ENCODE measurements at regions not wholly inside any gene's neighbourhood (a gene's known extent, or its start where the extent isn't known, plus 50 kb on each side); places are given as distances from the start of the nearest gene placed in this dataset.
A peak's percentile ranks its signal among the peaks of the same experiment; 100 is the strongest.

DNA sequence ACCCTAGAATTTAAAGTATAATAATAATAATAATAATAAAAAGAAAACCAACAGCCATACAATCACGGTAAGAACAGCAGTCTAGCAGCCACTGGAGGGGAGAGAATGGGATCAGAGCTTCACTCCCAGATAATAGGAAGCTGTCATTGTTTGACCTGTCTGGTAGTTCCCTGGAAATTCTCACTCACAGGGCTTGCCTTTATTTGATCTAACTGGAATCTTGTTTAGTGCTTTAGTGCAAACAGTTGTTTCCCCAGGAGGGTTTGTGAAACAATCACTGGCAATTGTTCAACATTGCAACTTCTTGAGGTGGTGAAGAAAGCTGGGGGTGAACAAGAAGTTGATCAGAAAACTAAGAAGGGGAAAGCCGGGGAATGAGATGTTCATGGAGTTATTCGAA, 68.7 kb upstream of the PTCSC3 start:
- H3K9me3 ChIP-seq (ENCODE audit: insufficient read depth, low read length) = no peaks in the 10 kb centered on the region
- no peaks in the 10 kb centered on the region for H3K27me3 ChIP-seq (ENCODE audit: insufficient read depth, insufficient read length)
- H3K9ac ChIP-seq (ENCODE audit: insufficient read length, low read depth) = no peak overlapping the region
- H3K36me3 ChIP-seq (ENCODE audit: insufficient read depth, insufficient read length, low read length) = no peaks in the 10 kb centered on the region
- no peaks in the 10 kb centered on the region for H3K4me1 ChIP-seq (ENCODE audit: insufficient read depth, insufficient read length)
- no peak for DNase-seq (ENCODE audit: low read depth, low spot score)
- no peak overlapping the region for H3K4me3 ChIP-seq (ENCODE audit: insufficient read length, low read depth)
- no peak for TF ChIP-seq YY1 (IDR thresholded peaks at IDR 0.05; ENCODE audit: insufficient read depth, insufficient read length)
- TF ChIP-seq SUZ12 (IDR thresholded peaks at IDR 0.05; ENCODE audit: extremely low read depth, insufficient read depth, insufficient read length) = no peak
- no peak for TF ChIP-seq ZNF274 (IDR thresholded peaks at IDR 0.05; ENCODE audit: low read depth, low read length)

DNA sequence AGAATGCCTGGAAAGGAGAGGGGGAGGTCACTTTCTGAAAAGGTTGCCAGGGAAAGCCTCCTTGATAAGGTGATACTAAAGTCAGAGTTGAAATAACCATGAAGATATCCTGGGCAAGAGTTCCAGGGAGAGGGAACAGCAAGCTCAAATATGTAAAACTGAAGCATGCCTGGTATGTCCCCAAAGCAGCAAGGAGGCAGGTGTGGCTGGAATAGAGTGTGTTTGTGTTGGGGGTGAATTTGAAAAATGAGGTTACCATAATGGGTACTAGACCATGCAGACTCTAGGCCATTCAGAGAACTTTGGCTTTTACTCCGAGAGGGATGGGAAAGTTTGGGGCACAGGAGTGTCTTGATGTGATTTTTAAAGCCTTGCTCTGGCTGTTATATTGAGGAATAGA, 66.7 kb upstream of the PTCSC3 start:
- DNase-seq (ENCODE audit: low read depth, low spot score) = no peak
- TF ChIP-seq ZNF274 (IDR thresholded peaks at IDR 0.05; ENCODE audit: low read depth, low read length) = no peak
- TF ChIP-seq YY1 (IDR thresholded peaks at IDR 0.05; ENCODE audit: insufficient read depth, insufficient read length) = no peak
- TF ChIP-seq SUZ12 (IDR thresholded peaks at IDR 0.05; ENCODE audit: extremely low read depth, insufficient read depth, insufficient read length) = no peak
- H3K36me3 ChIP-seq (ENCODE audit: insufficient read depth, insufficient read length, low read length) = no peaks in the 10 kb centered on the region
- no peak overlapping the region for H3K4me3 ChIP-seq (ENCODE audit: insufficient read length, low read depth)
- H3K4me1 ChIP-seq (ENCODE audit: insufficient read depth, insufficient read length) = no peaks in the 10 kb centered on the region
- H3K9ac ChIP-seq (ENCODE audit: insufficient read length, low read depth) = no peak overlapping the region
- no peaks in the 10 kb centered on the region for H3K27me3 ChIP-seq (ENCODE audit: insufficient read depth, insufficient read length)
- no peaks in the 10 kb centered on the region for H3K9me3 ChIP-seq (ENCODE audit: insufficient read depth, low read length)

DNA sequence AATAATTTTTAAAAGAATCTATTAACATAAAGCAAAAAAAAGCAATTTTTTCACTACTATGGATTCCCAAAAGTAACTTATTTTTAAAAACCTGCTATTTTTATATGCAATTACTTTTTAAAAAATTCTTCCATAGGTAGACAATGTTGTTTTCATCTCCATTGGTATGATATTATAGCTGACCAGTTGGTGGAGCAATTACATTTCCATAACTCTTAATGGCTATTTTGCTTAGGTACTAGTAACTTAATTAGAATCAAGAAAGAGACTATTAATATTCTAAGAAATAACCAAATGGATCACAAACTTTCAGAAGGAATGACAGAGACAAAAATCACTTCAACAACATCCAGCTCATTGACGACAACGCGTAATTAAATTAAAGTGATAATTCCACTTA, 64.7 kb upstream of the PTCSC3 start:
- Histone ChIP-seq H3K4me3 (ENCODE audit: insufficient read length, low read depth) (no peak overlapping the region), H3K36me3 (ENCODE audit: insufficient read depth, insufficient read length, low read length) (no peaks in the 10 kb centered on the region), H3K4me1 (ENCODE audit: insufficient read depth, insufficient read length) (no peaks in the 10 kb centered on the region), H3K27me3 (ENCODE audit: insufficient read depth, insufficient read length) (no peaks in the 10 kb centered on the region), H3K9me3 (ENCODE audit: insufficient read depth, low read length) (no peaks in the 10 kb centered on the region), H3K9ac (ENCODE audit: insufficient read length, low read depth) (no peak overlapping the region)
- TF ChIP-seq YY1 (IDR thresholded peaks at IDR 0.05; ENCODE audit: insufficient read depth, insufficient read length) (no peak), ZNF274 (IDR thresholded peaks at IDR 0.05; ENCODE audit: low read depth, low read length) (no peak), SUZ12 (IDR thresholded peaks at IDR 0.05; ENCODE audit: extremely low read depth, insufficient read depth, insufficient read length) (no peak)
- no peak for DNase-seq (ENCODE audit: low read depth, low spot score)

DNA sequence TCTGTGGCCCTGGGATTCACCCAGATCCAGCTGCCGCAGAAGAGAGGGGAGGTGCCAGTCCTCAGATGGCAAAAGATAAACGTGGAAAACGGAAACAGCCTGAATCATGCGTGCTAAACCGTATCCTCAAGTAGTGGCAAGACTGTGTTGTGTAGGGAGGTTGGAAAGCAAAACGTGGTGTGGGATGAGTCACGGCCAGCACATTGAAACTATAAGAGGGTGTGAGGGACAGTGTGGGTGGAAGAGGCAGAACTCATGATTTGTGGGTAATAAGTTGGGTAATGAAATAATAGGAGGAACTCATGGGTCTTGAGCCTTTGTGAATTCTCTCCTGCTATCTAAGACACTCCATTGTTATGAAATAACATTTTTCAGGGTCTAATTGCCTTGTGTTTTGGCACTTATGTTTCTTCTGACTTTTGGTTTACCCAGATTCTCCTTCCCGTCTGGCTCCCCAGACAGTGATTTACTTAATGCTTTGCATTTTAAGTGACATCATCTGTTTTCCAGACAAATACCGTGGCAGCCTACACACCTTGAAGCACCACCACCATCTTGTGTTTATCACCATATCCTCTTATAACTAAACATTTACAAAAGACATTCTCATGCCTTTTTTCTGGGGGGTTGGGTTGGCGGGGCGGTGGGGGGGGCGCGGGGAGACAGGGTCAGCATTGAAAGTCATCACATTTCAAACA, 62.3 kb upstream of the PTCSC3 start:
- TF ChIP-seq YY1 (IDR thresholded peaks at IDR 0.05; ENCODE audit: insufficient read depth, insufficient read length) (no peak), ZNF274 (IDR thresholded peaks at IDR 0.05; ENCODE audit: low read depth, low read length) (no peak), SUZ12 (IDR thresholded peaks at IDR 0.05; ENCODE audit: extremely low read depth, insufficient read depth, insufficient read length) (no peak)
- Histone ChIP-seq H3K36me3 (ENCODE audit: insufficient read depth, insufficient read length, low read length) (no peaks in the 10 kb centered on the region), H3K27me3 (ENCODE audit: insufficient read depth, insufficient read length) (no peaks in the 10 kb centered on the region), H3K9ac (ENCODE audit: insufficient read length, low read depth) (no peak overlapping the region), H3K9me3 (ENCODE audit: insufficient read depth, low read length) (no peaks in the 10 kb centered on the region), H3K4me1 (ENCODE audit: insufficient read depth, insufficient read length) (no peaks in the 10 kb centered on the region), H3K4me3 (ENCODE audit: insufficient read length, low read depth) (no peak overlapping the region)
- DNase-seq (ENCODE audit: low read depth, low spot score) = no peak

DNA sequence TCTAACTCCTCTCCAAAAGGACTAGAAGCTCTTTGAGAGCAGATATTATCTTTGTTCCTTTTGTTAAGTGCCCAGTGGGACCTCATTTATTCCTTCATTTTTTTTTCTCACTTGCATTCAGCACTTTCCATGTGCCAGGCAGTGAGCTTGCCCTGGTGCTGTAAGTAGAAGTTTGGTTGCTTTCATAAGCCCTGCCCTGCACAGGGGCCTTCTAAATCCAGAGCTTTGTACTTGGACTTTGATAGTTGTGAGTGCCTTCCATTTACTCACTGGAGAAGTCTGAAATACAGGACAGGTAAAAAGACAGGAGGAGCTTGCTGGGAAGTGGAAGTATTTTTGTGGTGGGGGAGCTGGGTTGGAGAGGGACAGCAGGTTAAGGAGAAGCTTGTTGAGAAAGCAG, 56.7 kb upstream of the PTCSC3 start:
- TF ChIP-seq SUZ12 (IDR thresholded peaks at IDR 0.05; ENCODE audit: extremely low read depth, insufficient read depth, insufficient read length) (no peak), ZNF274 (IDR thresholded peaks at IDR 0.05; ENCODE audit: low read depth, low read length) (no peak), YY1 (IDR thresholded peaks at IDR 0.05; ENCODE audit: insufficient read depth, insufficient read length) (no peak)
- Histone ChIP-seq H3K9ac (ENCODE audit: insufficient read length, low read depth) (no peak overlapping the region), H3K4me3 (ENCODE audit: insufficient read length, low read depth) (no peak overlapping the region), H3K27me3 (ENCODE audit: insufficient read depth, insufficient read length) (no peaks in the 10 kb centered on the region), H3K9me3 (ENCODE audit: insufficient read depth, low read length) (no peaks in the 10 kb centered on the region), H3K4me1 (ENCODE audit: insufficient read depth, insufficient read length) (no peaks in the 10 kb centered on the region), H3K36me3 (ENCODE audit: insufficient read depth, insufficient read length, low read length) (no peaks in the 10 kb centered on the region)
- no peak for DNase-seq (ENCODE audit: low read depth, low spot score)

DNA sequence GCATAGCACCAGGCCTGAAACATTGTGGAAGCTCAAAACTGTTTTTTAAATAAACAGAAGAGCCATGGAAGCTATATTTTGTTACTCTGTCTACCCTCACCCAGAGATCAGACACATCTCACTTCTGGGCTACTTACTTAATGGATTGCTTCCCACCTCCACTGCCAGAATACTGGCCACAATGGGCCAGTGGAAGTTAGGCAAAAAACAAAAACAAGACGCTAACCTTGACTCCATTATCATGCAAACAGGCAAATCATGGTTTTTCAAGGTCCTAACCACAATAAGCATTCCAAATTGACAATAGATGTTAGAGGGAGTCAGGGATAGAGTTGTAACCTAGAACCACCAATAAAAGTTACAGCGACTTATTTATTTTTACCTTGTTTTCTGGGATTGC, 52.7 kb upstream of the PTCSC3 start:
- no peaks in the 10 kb centered on the region for H3K27me3 ChIP-seq (ENCODE audit: insufficient read depth, insufficient read length)
- no peak overlapping the region for H3K9ac ChIP-seq (ENCODE audit: insufficient read length, low read depth)
- no peaks in the 10 kb centered on the region for H3K4me1 ChIP-seq (ENCODE audit: insufficient read depth, insufficient read length)
- no peak overlapping the region for H3K4me3 ChIP-seq (ENCODE audit: insufficient read length, low read depth)
- DNase-seq (ENCODE audit: low read depth, low spot score) = peak; percentile 9
- no peaks in the 10 kb centered on the region for H3K9me3 ChIP-seq (ENCODE audit: insufficient read depth, low read length)
- no peaks in the 10 kb centered on the region for H3K36me3 ChIP-seq (ENCODE audit: insufficient read depth, insufficient read length, low read length)
- no peak for TF ChIP-seq ZNF274 (IDR thresholded peaks at IDR 0.05; ENCODE audit: low read depth, low read length)
- TF ChIP-seq YY1 (IDR thresholded peaks at IDR 0.05; ENCODE audit: insufficient read depth, insufficient read length) = no peak
- no peak for TF ChIP-seq SUZ12 (IDR thresholded peaks at IDR 0.05; ENCODE audit: extremely low read depth, insufficient read depth, insufficient read length)

DNA sequence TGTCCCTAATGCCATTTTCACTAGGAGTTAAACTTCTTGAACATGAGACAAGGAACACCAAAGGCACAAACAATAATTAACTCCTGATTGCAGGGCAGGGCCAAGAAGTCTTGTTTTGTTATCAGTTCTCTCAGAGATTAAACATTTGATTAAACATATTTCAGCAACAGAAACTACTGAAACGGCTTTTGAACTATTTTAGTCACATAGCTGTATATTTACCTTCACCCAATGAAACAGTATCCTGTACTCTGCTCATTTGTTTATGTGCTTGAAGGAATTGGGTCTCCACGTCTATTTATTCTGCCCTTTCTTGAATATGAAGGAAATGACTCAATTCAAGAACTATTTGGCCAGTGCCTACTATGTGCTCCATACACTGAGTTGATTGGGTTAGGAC, 51.3 kb upstream of the PTCSC3 start:
- TF ChIP-seq YY1 (IDR thresholded peaks at IDR 0.05; ENCODE audit: insufficient read depth, insufficient read length) (no peak), SUZ12 (IDR thresholded peaks at IDR 0.05; ENCODE audit: extremely low read depth, insufficient read depth, insufficient read length) (no peak), ZNF274 (IDR thresholded peaks at IDR 0.05; ENCODE audit: low read depth, low read length) (no peak)
- no peak overlapping the region for H3K4me3 ChIP-seq (ENCODE audit: insufficient read length, low read depth)
- no peak for DNase-seq (ENCODE audit: low read depth, low spot score)
- no peaks in the 10 kb centered on the region for H3K4me1 ChIP-seq (ENCODE audit: insufficient read depth, insufficient read length)
- no peaks in the 10 kb centered on the region for H3K27me3 ChIP-seq (ENCODE audit: insufficient read depth, insufficient read length)
- H3K36me3 ChIP-seq (ENCODE audit: insufficient read depth, insufficient read length, low read length) = no peaks in the 10 kb centered on the region
- no peaks in the 10 kb centered on the region for H3K9me3 ChIP-seq (ENCODE audit: insufficient read depth, low read length)
- no peak overlapping the region for H3K9ac ChIP-seq (ENCODE audit: insufficient read length, low read depth)
